DND-41 (cell line): ENCODE measurements at regions not wholly inside any gene's neighbourhood (a gene's known extent, or its start where the extent isn't known, plus 50 kb on each side); places are given as distances from the start of the nearest gene placed in this dataset.

Source experiments
- CTCF ChIP-seq: IDR thresholded peaks from 2 replicates; pipeline ENCODE4 v1.5.1; 2012; ENCODE audit warnings: borderline replicate concordance, low read length, moderate library complexity, mild to moderate bottlenecking; ENCODE audit not compliant: poor library complexity, severe bottlenecking; ENCODE audit errors: extremely low read depth
- EZH2 ChIP-seq: IDR thresholded peaks from 3 replicates; pipeline ENCODE4 v1.6.1; 2012; ENCODE audit warnings: borderline replicate concordance, low read depth, mild to moderate bottlenecking, moderate library complexity, low read length, inconsistent platforms; ENCODE audit not compliant: severe bottlenecking

DNA sequence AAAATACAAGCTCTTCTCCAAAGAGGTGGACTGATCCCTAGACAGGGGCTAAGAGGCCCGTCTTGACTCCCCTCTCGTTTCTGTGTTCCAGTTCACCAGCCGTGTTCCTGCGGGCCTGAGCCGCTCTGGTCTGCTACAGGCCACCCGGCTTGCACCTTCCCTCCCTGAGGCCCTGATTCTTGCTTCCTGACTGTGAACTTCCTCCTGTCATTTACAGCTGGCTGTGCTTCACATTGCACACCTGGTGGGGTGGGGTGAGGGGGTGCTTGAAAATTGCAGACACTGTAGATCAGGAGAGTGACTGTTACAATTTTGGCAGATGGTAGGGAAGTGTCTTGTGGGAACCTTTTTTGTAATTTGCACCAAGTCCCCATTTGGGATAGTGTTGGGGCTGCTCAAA lies 64.4 kb downstream of the TSN start:
- TF ChIP-seq CTCF (no peak), EZH2 (no peak)
